Prostate gland (tissue), 2 donors: ENCODE measurements at regions not wholly inside any gene's neighbourhood (a gene's known extent, or its start where the extent isn't known, plus 50 kb on each side); places are given as distances from the start of the nearest gene placed in this dataset.

Experiments used
- POLR2A ChIP-seq: fragments of 450-650 bp; IDR thresholded peaks from one replicate; pipeline ENCODE4 v1.6.1; 2016; ENCODE audit warnings: antibody characterized with exemption, mild to moderate bottlenecking
- POLR2AphosphoS5 ChIP-seq: sonication (generic); formaldehyde crosslinking; IDR thresholded peaks from one replicate; pipeline ENCODE4 v1.6.1; 2017; ENCODE audit warnings: antibody characterized with exemption
- TF ChIP-seq, protein P1 (sequence below), 4 experiments: fragments of 200-600 bp in 2 of 4; fragments of 450-650 bp in 2 of 4; sonication (generic) in 2 of 4; IDR thresholded peaks; 1 replicate in 3 of 4; 2 replicates in 1 of 4; pipeline ENCODE4 v1.5.1; 2016 to 2019; ENCODE audit warnings: antibody characterized with exemption in 4 of 4, mild to moderate bottlenecking in 2 of 4, moderate library complexity in 2 of 4

GRCh38 chr1:194067772-194068171, 881.4 kb upstream of the B3GALT2 start:
- TF ChIP-seq, protein P1, sequence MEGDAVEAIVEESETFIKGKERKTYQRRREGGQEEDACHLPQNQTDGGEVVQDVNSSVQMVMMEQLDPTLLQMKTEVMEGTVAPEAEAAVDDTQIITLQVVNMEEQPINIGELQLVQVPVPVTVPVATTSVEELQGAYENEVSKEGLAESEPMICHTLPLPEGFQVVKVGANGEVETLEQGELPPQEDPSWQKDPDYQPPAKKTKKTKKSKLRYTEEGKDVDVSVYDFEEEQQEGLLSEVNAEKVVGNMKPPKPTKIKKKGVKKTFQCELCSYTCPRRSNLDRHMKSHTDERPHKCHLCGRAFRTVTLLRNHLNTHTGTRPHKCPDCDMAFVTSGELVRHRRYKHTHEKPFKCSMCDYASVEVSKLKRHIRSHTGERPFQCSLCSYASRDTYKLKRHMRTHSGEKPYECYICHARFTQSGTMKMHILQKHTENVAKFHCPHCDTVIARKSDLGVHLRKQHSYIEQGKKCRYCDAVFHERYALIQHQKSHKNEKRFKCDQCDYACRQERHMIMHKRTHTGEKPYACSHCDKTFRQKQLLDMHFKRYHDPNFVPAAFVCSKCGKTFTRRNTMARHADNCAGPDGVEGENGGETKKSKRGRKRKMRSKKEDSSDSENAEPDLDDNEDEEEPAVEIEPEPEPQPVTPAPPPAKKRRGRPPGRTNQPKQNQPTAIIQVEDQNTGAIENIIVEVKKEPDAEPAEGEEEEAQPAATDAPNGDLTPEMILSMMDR (IDR thresholded peaks at IDR 0.05), result no peak
- TF ChIP-seq POLR2AphosphoS5 (no peak), POLR2A (no peak)
